HCT116 (cell line): ENCODE measurements at regions not wholly inside any gene's neighbourhood (a gene's known extent, or its start where the extent isn't known, plus 50 kb on each side); places are given as distances from the start of the nearest gene placed in this dataset.

ENCODE experiments used
- ATAC-seq: fragments of 200-7000 bp; cut with Tn5 transposase; 2 replicates; pipeline ENCODE4 v1.9.1; 2020; ENCODE audit warnings: mild to moderate bottlenecking, moderate library complexity
- BruUV-seq: library from RNA; stranded (reverse); fragments of 400-500 nt; replicated peaks from 2 replicates; lab custom pipeline; 2021; lab: Mats Ljungman, UMichigan
- CTCF ChIA-PET: fragments of 300-600 bp; sonication (Branson Sonifier 250); formaldehyde crosslinking; loops from one replicate; lab custom pipeline; 2021; ENCODE audit warnings: antibody characterized with exemption; lab: Charles Lee
- POLR2A ChIA-PET: fragments of 300-600, 350-600 bp; sonication (Branson Sonifier 250); formaldehyde crosslinking; loops from one replicate; lab custom pipeline; 2021; ENCODE audit warnings: antibody characterized with exemption; lab: Charles Lee
- RAD21 ChIA-PET, 2 experiments: fragments of 300-600 bp; sonication (Branson Sonifier 250); formaldehyde crosslinking; loops; one replicate each; lab custom pipeline; 2023; ENCODE audit warnings: low total read pairs in 2 of 2; ENCODE audit not compliant: uncharacterized antibody in 2 of 2, unreplicated experiment in 2 of 2, low non-redundant PET in 1 of 2; lab: Charles Lee
- DNase-seq: peaks from one replicate; pipeline ENCODE4 v3.0.0-alpha.2; 2010; ENCODE audit warnings: low read depth, low spot score
- H2AFZ ChIP-seq: fragments of 200-600 bp; shearing (Covaris generic), sonication (generic); 2 replicates; pipeline ENCODE4 v1.6.1; 2017; ENCODE audit warnings: low read depth, mixed run types, mixed read lengths, antibody characterized with exemption, low read length; ENCODE audit not compliant: poor library complexity, severe bottlenecking
- H3K27ac ChIP-seq: 2 replicates; pipeline ENCODE4 v1.5.1; 2012; ENCODE audit warnings: low read depth, low read length
- H3K27me3 ChIP-seq: fragments of 200-600 bp; sonication (generic); 2 replicates; pipeline ENCODE4 v1.6.1; 2016; ENCODE audit warnings: mixed run types, low read length, mixed read lengths; ENCODE audit not compliant: insufficient read depth
- H3K36me3 ChIP-seq, 2 experiments: fragments of 200-500 bp in 1 of 2; fragments of 200-600 bp in 1 of 2; sonication (Bioruptor generic) in 1 of 2; sonication (generic) in 1 of 2; 2 replicates each; pipeline versions ENCODE4 v1.5.1 to v1.6.1; 2014 to 2016; ENCODE audit warnings: low read length in 2 of 2, inconsistent platforms in 1 of 2, mixed read lengths in 1 of 2, mixed run types in 1 of 2; ENCODE audit not compliant: insufficient read depth in 2 of 2, control insufficient read depth in 1 of 2
- H3K4me1 ChIP-seq, 2 experiments: fragments of 200-600 bp in 1 of 2; sonication (generic) in 1 of 2; 2 replicates each; pipeline versions ENCODE4 v1.5.1 to v1.6.1; 2012 to 2017; ENCODE audit warnings: low read length in 2 of 2, inconsistent platforms in 1 of 2, mild to moderate bottlenecking in 1 of 2, mixed read lengths in 1 of 2, mixed run types in 1 of 2, moderate library complexity in 1 of 2; ENCODE audit not compliant: insufficient read depth in 2 of 2, control insufficient read depth in 1 of 2
- H3K4me2 ChIP-seq: fragments of 200-600 bp; sonication (generic); 2 replicates; pipeline ENCODE4 v1.6.1; 2017; ENCODE audit warnings: mixed run types, low read length, mixed read lengths
- H3K4me3 ChIP-seq, 2 experiments: fragments of 200-600 bp in 1 of 2; sonication (generic) in 1 of 2; replicated peaks in 1 of 2; 2 replicates each; pipeline ENCODE4 v1.5.1; 2011 to 2016; ENCODE audit warnings: low read length in 2 of 2, control low read depth in 1 of 2, low read depth in 1 of 2, mild to moderate bottlenecking in 1 of 2, mixed read lengths in 1 of 2, mixed run types in 1 of 2
- H3K79me2 ChIP-seq: fragments of 200-600 bp; sonication (generic); 2 replicates; pipeline ENCODE4 v1.6.1; 2017; ENCODE audit warnings: mild to moderate bottlenecking, mixed run types, low read length, moderate library complexity, mixed read lengths; ENCODE audit not compliant: insufficient read depth
- H3K9ac ChIP-seq: fragments of 200-600 bp; sonication (generic); 2 replicates; pipeline ENCODE4 v1.6.1; 2016; ENCODE audit warnings: low read length, mixed read lengths
- H3K9me2 ChIP-seq: fragments of 200-600 bp; sonication (generic), shearing (Covaris generic); 2 replicates; pipeline ENCODE4 v1.6.1; 2017; ENCODE audit warnings: mixed run types, mild to moderate bottlenecking, moderate library complexity; ENCODE audit not compliant: insufficient read depth
- H3K9me3 ChIP-seq, 2 experiments: fragments of 200-500 bp in 1 of 2; fragments of 200-600 bp in 1 of 2; sonication (Bioruptor generic) in 1 of 2; sonication (generic) in 1 of 2; 2 replicates each; pipeline ENCODE4 v1.6.1; 2014 to 2017; ENCODE audit warnings: low read length in 2 of 2, mixed read lengths in 2 of 2, inconsistent platforms in 1 of 2, low read depth in 1 of 2, mild to moderate bottlenecking in 1 of 2, mixed run types in 1 of 2, moderate library complexity in 1 of 2; ENCODE audit not compliant: control insufficient read depth in 1 of 2, insufficient read depth in 1 of 2
- H4K20me1 ChIP-seq: fragments of 200-600 bp; sonication (generic), shearing (Covaris generic); 2 replicates; pipeline ENCODE4 v1.6.1; 2017; ENCODE audit warnings: mixed run types, mild to moderate bottlenecking, moderate library complexity; ENCODE audit not compliant: insufficient read depth
- ATF3 ChIP-seq: IDR thresholded peaks from 2 replicates; pipeline ENCODE4 v1.6.1; 2012
- CEBPB ChIP-seq: IDR thresholded peaks from 2 replicates; pipeline ENCODE4 v1.6.1; 2012; ENCODE audit warnings: low read depth
- CTCF ChIP-seq, 3 experiments: fragments of 200-600 bp in 1 of 3; sonication (generic) in 1 of 3; IDR thresholded peaks in 2 of 3; conservative IDR thresholded peaks in 1 of 3; 2 replicates each; pipeline ENCODE4 v1.5.1; 2012 to 2017; ENCODE audit warnings: low read depth in 2 of 3, low read length in 2 of 3, antibody characterized with exemption in 1 of 3, borderline replicate concordance in 1 of 3, control low read depth in 1 of 3, mild to moderate bottlenecking in 1 of 3, mixed read lengths in 1 of 3, mixed run types in 1 of 3, moderate library complexity in 1 of 3; ENCODE audit not compliant: insufficient read depth in 1 of 3
- ELF1 ChIP-seq: IDR thresholded peaks from 2 replicates; pipeline ENCODE4 v1.6.1; 2012; ENCODE audit warnings: low read depth, borderline replicate concordance
- EZH2 ChIP-seq: fragments of 200-600 bp; sonication (generic); IDR thresholded peaks from 2 replicates; pipeline ENCODE4 v1.6.1; 2017; ENCODE audit warnings: antibody characterized with exemption, mixed run types
- EZH2phosphoT487 ChIP-seq: fragments of 200-600 bp; IDR thresholded peaks from 2 replicates; pipeline ENCODE4 v1.6.1; 2018; ENCODE audit warnings: antibody characterized with exemption, borderline replicate concordance
- FOSL1 ChIP-seq: IDR thresholded peaks from 2 replicates; pipeline ENCODE4 v1.6.1; 2012; ENCODE audit warnings: low read depth
- JUND ChIP-seq: IDR thresholded peaks from 2 replicates; pipeline ENCODE4 v1.6.1; 2012
- RAD21 ChIP-seq: IDR thresholded peaks from 2 replicates; pipeline ENCODE4 v1.6.1; 2012; ENCODE audit warnings: low read depth, mild to moderate bottlenecking
- SIN3A ChIP-seq: IDR thresholded peaks from 2 replicates; pipeline ENCODE4 v1.6.1; 2012; ENCODE audit warnings: low read depth
- SP1 ChIP-seq: IDR thresholded peaks from 2 replicates; pipeline ENCODE4 v1.6.1; 2012; ENCODE audit warnings: low read depth
- SRF ChIP-seq: IDR thresholded peaks from 2 replicates; pipeline ENCODE4 v1.6.1; 2012; ENCODE audit warnings: low read depth
- TCF7L2 ChIP-seq: IDR thresholded peaks from 2 replicates; pipeline ENCODE4 v1.7.0; 2011; ENCODE audit warnings: borderline replicate concordance, inconsistent platforms; ENCODE audit not compliant: insufficient read depth, insufficient read length; ENCODE audit errors: extremely low read depth
- YY1 ChIP-seq: IDR thresholded peaks from 2 replicates; pipeline ENCODE4 v1.6.1; 2011; ENCODE audit warnings: low read length, low read depth, moderate library complexity, mild to moderate bottlenecking; ENCODE audit not compliant: insufficient replicate concordance; ENCODE audit errors: extremely low read depth
- ZBTB33 ChIP-seq: IDR thresholded peaks from 2 replicates; pipeline ENCODE4 v1.6.1; 2011; ENCODE audit warnings: mild to moderate bottlenecking, low read length, moderate library complexity; ENCODE audit not compliant: insufficient replicate concordance; ENCODE audit errors: extremely low read depth
- ZNF274 ChIP-seq: fragments of 200-500 bp; sonication (Bioruptor generic); IDR thresholded peaks from 2 replicates; pipeline ENCODE4 v1.6.1; 2014; ENCODE audit warnings: mild to moderate bottlenecking, low read depth, low read length, inconsistent platforms
- intact Hi-C: fragments of 100-400 bp; cut with micrococcal nuclease; formaldehyde crosslinking; loops from 2 replicates; pipeline ENCODE4 v1.10.0; 2022
- TF ChIP-seq, protein P1 (sequence below): IDR thresholded peaks from 2 replicates; pipeline ENCODE4 v1.6.1; 2012; ENCODE audit warnings: low read depth

DNA sequence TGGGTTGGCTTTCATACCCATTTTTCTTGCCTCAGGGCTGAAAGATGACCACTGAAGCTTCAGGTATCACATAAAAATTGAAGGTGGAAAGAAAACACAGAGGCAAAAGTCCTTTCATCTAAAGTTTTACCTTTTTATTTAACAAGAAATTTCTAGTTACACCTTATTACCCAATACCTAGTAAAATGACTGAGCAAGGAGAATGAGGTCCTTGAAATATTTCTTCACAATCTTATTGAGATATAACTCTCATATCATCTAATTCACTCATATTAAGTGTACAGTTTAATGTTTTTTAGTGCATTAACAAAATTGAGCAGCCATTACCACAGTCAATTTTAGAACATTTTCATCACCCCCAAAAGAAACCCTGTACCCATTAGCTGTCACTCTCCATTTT, 112.9 kb upstream of the ADTRP start:
- TF ChIP-seq ATF3 (no peak), RAD21 (no peak), YY1 (no peak), EZH2 (no peak), SIN3A (no peak), TCF7L2 (no peak), CEBPB (no peak), ELF1 (no peak), FOSL1 (no peak), SRF (no peak), SP1 (no peak), ZNF274 (no peak), ZBTB33 (no peak), EZH2phosphoT487 (no peak), JUND (no peak), CTCF (IDR thresholded peaks at IDR 0.05 in 2 of 3, conservative IDR thresholded peaks at IDR 0.05 in 1 of 3; ENCODE audit: borderline replicate concordance in 1 of 3, insufficient read depth in 1 of 3, low read depth in 2 of 3, low read length in 2 of 3) (no peak)
- TF ChIP-seq, protein P1, sequence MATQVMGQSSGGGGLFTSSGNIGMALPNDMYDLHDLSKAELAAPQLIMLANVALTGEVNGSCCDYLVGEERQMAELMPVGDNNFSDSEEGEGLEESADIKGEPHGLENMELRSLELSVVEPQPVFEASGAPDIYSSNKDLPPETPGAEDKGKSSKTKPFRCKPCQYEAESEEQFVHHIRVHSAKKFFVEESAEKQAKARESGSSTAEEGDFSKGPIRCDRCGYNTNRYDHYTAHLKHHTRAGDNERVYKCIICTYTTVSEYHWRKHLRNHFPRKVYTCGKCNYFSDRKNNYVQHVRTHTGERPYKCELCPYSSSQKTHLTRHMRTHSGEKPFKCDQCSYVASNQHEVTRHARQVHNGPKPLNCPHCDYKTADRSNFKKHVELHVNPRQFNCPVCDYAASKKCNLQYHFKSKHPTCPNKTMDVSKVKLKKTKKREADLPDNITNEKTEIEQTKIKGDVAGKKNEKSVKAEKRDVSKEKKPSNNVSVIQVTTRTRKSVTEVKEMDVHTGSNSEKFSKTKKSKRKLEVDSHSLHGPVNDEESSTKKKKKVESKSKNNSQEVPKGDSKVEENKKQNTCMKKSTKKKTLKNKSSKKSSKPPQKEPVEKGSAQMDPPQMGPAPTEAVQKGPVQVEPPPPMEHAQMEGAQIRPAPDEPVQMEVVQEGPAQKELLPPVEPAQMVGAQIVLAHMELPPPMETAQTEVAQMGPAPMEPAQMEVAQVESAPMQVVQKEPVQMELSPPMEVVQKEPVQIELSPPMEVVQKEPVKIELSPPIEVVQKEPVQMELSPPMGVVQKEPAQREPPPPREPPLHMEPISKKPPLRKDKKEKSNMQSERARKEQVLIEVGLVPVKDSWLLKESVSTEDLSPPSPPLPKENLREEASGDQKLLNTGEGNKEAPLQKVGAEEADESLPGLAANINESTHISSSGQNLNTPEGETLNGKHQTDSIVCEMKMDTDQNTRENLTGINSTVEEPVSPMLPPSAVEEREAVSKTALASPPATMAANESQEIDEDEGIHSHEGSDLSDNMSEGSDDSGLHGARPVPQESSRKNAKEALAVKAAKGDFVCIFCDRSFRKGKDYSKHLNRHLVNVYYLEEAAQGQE, result no peak
- TF ChIP-seq, all 23 proteins: peak for 0
- ChIA-PET POLR2A (no interaction called here), RAD21 (no interaction called here), CTCF (no interaction called here)
- Histone ChIP-seq H3K9me2 (no peaks in the 10 kb centered on the region), H3K9me3 (no peaks in the 10 kb centered on the region), H3K79me2 (no peaks in the 10 kb centered on the region), H4K20me1 (no peaks in the 10 kb centered on the region), H3K4me2 (no peak overlapping the region), H3K9ac (no peak overlapping the region), H3K27ac (no peak overlapping the region), H3K4me1 (no peaks in the 10 kb centered on the region), H3K36me3 (no peaks in the 10 kb centered on the region), H2AFZ (no peak overlapping the region), H3K27me3 (no peaks in the 10 kb centered on the region), H3K4me3 (no peak overlapping the region)
- no TSS peak for BruUV-seq
- DNase-seq (no peak), ATAC-seq (no peak)
- intact Hi-C loops, result no loop called here
